Putamen (tissue), 1 donor: ENCODE measurements at regions not wholly inside any gene's neighbourhood (a gene's known extent, or its start where the extent isn't known, plus 50 kb on each side); places are given as distances from the start of the nearest gene placed in this dataset.
"Not testable (repeated sequence)": the region's sequence is repeated elsewhere in the genome, so short reads cannot be mapped to it uniquely, and the experiment has no call there.

Experiments
- DNase-seq: peaks from one replicate; pipeline ENCODE4 v3.0.0-alpha.2; 2016; ENCODE audit warnings: low spot score

DNA sequence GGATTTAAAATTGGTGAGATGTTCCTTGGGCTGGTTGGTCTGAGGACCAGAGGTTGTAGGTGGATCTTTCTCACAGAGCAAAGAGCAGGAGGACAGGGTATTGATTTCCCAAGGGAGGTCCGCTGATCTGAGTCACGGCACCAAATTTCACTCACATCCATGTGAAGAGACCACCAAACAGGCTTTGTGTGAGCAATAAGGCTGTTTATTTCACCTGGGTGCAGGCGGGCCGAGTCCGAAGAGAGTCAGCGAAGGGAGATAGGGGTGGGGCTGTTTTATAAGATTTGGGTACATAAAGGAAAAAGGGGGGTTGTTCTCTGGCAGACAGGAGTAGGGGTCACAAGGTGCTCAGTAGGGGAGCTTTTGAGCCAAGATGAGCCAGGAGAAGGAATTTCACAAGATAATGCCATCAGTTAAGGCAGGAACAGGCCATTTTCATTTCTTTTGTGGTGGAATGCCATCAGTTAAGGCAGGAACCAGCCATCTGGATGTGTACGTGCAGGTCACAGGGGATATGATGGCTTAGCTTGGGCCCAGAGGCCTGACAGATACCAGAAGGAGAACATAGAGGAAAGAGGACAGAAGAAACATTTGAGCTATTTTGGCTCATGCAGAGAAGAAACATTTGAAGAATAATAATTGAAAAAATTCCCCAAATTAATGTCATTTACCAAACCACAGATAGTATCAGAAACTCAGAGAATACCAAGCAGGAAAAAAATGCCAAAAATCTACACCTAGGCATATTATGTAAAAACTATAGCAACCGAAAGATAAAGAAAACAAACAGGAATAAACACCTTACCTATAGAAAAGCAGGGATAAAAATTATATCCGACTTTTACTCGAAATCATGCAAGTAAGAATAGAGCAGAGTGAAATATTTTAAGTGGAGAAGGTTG is 585.2 kb upstream of the MDGA2 start:
- DNase-seq = not testable (repeated sequence)

DNA sequence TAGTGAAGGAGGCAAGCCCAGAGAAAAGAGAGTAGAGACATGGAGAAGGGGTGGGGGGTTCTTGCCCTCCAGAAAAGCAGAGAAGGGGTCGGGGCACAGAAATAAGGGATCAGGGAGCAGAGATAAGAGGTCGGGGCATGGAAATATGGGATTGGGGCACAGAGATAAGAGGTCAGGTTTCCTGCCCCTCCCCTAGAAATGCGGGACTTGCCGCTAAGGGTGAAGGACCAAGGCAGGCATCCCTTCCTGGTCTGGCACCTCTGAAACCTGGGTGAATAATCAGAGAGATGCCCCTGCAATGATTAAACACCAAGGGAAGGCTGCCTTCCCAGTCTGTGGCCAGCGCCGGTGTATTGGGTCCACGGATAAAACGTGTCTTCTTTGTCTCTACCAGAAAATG is 584.5 kb upstream of the MDGA2 start:
- not testable (repeated sequence) for DNase-seq

DNA sequence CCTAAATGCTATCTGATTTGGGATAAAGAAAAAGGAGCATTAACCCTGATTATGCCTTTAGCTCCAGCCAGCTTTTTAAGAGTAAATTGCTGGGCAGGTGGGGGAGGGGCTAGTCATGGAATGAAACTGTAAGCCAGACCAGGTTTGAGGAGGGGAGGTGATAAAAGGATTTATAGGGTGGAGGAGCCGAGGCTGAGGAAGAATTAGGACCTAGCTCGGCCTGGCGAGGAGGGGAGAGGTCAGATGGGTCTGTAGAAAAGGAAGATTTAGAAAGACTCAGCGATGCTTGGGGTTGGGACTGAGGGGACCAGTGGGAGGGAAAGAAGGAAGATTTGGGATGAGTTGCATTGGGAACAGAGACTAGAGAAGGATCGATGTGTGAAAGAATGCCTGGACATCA is 583.8 kb upstream of the MDGA2 start:
- DNase-seq = not testable (repeated sequence)

DNA sequence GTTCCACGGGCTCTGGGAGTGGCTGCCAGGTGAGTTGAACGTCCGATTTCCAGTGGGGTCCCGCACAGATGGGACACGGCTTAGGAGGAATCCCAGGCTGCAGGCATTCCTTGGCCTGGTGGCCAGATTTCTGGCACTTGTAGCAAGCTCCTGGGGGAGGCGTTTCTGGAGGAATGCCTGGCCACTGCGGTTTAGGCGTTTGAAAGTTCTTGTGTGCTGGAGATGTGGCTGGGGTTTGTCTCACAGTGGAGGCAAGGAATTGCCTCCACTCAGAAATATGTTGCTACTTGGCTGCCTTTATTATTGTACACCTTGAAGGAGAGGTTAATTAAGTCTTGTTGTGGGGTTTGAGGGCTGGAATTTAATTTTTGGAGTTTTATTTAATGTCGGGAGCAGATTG is 583.3 kb upstream of the MDGA2 start:
- not testable (repeated sequence) for DNase-seq

DNA sequence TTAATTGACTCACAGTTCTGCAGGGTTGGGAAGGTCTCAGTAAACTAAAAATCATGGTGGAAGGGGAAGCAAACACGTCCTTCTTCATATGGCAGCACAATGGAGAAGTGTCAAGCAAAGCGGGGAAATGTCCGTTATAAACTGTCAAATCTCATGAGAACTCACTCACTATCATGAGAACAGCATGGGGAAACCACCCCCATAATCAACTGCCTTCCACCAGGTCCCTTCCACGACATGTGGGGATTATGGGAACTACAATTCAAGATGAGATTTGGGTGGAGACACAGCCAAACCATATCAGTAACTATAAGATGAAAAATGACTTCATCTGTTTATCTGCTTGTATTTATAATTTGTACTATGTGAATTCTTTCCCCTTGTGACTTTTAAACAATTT is 577.6 kb upstream of the MDGA2 start:
- no peak for DNase-seq

DNA sequence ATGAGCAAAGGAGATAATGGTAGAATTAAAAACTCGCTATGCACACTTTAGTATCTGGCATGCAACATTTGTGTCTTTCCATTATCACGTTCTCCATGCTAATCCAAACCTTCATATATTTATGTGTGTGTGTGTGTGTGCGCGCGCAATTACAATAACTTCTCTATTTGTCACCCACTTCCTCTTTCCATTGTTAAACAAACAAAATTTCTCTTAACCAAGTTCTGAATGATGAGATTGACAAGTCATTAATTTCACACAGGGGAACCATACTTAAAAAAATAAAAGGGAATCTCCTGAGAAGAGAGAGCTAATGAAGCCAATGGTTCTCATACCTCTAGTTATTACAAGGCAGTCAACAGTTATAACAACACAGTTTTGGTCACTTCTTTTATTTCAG is 575.9 kb upstream of the MDGA2 start:
- DNase-seq = no peak

DNA sequence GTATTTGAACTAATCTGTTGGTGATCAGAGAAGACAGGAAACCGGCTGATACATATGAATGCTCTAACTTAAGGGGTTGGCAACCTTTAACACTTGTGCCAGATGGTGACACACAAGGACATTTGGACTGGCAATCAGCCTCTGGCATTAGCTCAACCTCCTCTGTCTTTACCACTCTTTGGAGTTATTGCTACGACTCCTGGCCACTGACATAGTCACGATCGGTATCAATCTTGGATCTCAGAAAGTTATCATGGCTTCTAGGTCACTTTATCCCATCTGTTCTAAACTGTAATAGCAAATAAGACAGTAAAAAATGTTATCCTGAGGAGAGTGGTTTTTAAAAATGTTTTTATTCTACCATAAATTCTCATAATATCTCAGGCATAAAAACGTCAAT is 575.2 kb upstream of the MDGA2 start:
- no peak for DNase-seq

DNA sequence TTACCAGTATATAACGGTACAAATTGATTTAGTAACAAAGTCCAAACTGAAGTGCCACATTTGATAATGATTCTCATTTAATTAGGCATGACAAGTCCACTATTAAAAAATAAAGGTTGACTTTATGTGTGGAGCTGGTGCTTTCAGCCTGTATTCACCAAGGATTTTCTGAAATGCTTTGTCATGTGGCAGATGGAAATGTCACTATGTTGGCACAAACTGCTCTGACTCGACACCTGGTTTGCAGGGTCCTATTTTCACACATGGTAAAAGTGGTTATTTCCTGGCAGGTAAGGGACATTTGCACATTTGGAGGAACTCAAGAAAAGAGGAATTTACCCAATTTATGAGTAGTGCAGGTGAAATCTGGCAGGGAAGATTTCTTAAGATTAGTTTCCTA is 572.6 kb upstream of the MDGA2 start:
- no peak for DNase-seq

DNA sequence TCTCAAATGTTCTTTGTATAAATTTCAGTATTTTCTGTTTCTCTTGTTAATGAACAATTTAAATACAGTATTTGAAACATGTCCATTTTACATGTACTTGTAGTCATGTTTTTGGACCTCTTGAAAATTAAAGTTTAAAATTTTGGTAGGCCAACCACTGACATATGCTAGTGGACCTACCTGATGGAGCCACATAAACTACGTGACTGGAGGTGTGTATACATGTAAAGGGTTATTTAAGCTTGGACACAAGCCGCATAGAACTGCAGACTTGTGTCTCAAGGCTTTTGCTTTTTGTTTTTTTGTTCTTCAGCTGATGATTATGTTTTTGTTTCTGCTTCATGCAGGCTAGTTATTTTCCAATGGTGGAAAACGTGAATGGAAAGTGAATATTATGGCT is 568.5 kb upstream of the MDGA2 start:
- DNase-seq = no peak

DNA sequence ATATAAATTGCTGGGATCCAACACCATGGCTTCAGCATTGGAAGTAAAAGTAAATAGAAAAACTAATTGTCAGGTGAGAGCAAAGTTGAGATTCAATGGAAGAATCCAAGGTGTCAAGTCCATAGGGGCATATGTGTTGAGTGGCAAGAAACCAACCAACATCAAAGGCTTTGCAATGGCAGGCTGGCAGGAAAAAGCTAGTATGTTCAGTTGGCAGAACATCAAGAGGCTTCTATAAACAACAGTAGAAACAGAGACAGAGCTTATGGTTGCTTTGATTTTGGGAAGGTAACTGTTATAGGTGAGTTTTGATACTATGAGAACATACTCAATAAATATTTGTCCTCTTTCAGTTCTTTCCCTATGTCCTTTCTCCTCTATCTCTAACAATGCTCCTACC is 553.7 kb upstream of the MDGA2 start:
- DNase-seq = no peak

DNA sequence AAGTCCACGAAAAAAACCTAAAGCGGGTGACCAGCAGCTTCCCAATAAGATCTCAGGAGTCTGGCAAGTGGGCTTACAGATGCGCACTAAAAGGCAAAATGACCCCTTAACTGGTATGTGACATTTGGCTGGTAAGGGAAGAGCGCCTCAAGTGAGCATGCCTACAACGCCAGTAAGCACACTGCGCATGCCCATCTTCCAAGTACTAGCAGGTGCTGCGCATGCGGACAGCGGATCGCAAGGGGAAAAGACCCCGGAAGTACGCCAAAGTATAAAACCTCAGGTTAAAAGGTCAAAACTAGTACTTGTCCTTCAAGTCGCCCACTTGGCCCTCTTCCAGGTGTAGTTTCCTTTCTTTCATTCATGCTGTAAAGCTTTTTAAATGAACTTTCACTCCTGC is 518.5 kb upstream of the MDGA2 start:
- DNase-seq = no peak

DNA sequence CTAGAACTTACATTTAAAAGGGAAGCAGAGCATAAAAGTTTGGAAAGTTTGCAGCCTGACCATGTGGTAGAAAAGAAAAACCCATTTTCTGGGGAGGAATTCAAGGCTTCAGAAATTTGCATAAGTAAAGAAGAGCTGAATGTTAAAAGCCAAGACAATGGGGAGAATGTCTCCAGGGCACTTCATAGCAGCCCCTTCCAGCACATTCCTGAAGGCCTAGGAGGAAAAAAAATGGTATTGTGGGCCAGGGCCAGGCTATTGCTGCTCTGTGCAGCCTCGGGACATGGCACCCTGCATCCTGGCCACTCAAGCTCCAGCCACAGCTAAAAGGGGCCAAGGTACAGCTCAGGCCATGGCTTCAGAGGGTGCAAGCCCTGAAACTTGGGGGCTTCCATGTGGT is 474.2 kb upstream of the MDGA2 start:
- not testable (repeated sequence) for DNase-seq

DNA sequence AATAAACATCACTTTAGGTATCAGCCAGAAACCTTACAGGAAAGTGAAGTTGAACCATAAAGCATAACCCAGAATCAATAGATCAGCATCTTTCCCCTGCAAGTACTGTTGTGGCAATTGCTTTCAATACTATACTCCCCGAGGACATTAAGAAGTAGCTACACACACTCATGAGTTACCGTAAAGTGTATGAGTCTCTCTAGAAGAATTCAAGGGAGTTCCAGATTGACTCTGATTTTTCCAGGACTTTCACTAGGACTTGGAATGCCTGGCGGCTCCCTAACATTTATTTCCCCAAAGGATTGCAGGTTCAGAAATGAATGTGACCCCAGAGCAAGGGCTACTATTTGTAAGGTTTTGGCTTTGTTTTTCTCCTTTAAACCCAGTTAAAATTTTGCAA is 465.4 kb upstream of the MDGA2 start:
- no peak for DNase-seq

DNA sequence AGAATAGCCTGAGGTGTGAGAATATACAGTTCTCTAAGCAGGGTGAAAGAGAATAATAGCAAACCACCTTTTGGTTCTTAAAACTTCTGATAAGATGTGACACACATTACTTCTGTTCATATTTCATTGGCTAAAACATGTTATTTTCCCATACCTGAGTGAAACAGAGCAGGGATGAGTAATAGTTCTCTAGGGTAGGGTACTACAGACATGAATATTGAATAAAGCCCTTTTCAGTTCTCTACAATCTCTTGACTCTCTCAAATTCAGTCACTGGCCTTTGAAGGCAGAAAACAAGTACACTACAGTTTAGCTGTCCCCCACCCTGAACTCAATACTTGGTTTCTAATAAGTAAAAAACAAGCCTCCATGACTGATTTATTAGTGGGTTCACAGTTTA is 454.1 kb upstream of the MDGA2 start:
- DNase-seq = no peak

DNA sequence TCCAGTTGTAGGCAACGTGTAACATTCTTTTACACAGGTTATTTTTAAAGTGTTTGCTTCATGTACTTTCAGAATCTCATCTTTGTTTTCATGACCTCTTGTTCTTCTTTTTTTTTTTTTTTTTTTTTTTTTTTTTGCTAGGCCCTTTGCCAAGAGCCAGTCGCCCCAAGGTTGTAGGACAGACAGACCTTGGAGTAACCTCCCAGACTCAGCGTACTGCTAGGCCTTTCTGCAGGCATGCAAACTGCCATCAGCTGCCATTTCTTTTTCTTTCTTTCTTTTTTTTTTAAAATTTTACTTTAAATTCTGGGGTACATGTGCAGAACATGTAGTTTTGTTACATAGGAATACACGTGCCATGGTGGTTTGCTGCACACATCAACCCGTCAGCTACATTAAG is 452.3 kb upstream of the MDGA2 start:
- DNase-seq = no peak

DNA sequence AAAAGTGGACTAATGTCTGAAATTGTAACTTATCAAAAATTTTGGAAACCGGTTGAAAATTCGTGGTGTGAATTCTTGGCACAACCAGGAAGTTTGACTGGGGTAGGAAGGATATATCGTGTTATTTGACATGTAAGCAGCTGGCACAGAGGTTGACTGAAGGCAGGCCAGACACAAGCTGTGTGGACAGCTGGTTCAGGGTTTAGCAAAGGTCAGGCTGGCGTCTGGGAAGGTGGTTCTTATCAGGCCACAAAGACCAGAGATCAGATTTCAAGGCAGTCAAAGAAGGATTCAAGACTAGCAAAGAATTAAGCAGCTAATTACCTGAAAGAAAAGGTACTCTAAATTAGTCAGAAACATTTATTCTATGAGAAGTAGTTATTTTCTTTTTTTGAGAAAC is 450.2 kb upstream of the MDGA2 start:
- no peak for DNase-seq

DNA sequence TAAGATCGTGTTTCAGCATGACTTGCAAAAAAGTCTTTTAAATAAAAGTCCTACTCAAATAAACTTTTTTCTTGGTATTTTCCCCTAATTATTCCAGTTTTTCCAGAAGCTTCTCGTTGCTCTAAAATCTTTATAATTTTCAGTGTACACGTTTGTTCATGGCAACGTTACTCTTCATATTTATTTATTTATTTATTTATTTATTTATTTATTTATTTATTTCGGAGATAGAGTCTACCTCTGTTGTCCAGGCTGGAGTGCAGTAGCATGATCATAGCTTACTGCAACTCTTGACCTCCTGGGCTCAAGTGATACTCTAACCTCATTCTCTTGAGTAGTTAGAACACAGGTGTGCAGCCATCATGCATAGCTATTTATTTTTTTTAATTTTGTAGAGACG is 438.3 kb upstream of the MDGA2 start:
- no peak for DNase-seq

DNA sequence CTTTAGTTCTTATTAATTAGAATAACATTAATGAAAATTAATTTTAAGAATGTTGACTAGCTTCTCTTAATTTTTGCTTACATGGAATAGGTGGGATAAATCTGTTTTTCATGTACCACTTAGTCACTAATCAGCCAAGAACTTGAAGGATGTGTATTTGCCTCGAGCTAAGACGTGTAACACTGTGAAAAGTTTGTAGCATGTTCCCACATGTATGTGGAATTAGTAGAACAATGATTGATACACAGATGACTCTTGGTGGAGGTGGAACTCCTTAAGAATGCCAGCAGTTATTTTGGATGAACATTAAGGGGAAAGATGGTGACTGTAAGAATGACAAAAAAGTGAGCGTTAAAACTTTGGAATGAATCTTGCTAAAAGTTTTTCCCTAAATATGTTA is 435.7 kb upstream of the MDGA2 start:
- no peak for DNase-seq

DNA sequence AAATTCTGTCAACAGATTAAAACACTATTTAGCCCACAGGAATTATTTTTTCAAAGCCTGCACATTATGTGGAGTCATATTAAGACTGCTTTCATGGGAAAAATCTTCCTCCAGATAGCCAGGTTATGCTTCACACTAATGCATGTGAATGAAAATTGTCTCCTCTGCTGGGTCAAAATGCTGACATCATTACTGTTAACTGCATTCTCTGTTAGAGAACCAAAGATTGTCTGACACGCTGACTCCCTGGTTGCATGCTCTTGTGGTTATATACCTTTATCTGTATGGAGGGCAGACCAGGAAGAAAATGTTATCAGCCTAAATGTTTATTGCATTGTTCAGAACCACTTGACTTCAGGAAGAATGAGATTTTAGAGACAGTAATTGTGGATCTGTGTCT is 432.2 kb upstream of the MDGA2 start:
- DNase-seq = no peak

DNA sequence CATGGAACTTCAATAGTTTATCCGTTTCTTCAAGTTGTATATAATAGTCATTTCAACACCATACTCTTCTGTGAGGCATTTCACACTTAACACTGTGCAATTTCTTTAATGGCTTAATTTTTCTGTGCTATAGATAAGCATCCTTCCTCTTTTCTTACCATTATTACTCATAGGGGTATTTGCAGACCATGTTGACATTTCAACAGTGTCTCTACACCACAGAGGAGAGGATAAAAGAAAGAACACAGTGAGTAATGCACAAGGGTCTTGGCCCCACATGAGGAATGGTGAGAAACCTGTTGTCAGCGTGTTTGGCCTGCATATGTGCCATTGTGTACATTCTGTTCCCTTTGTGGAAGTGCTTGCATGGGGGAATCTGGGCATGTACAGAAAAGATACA is 421.5 kb upstream of the MDGA2 start:
- DNase-seq = no peak

DNA sequence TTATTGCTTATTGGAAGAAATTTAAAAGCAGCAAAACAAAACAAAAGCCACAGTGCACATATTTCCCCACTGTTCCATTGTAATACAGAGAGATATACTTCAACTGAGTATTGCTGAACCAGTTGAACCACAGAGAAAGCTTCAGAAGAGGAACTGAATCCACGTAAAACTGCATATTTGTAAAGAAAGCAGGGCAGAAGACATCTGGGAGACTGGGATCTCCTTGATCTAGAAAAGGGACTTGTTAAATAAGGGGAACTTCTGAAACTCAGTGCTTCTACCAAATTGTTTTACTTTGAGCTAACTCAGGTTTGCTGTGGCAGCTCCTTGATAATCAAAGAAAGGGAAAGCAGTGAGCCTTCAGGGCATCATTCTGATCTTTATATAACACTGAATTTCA is 411.1 kb upstream of the MDGA2 start:
- DNase-seq = no peak

DNA sequence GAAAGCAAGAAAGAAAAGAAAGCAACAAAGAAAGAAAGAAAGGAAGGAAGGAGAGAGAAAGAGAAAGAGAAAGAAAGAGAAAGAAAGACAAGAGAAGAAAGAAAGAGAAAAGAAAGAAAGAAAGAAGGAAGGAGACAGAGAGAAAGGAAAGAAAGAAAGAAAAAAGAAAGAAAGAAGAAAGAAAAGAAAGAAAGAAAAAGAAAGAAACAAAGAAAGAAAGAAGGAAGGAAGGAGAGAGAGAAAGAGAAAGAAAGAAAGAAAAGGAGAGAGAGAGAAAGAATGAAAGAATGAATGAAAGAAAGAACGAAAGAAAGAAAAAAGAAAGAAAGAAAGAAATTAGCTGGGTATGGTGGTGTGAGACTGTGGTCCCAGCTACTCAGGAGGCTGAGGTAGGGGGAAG is 400.1 kb upstream of the MDGA2 start:
- DNase-seq = no peak

DNA sequence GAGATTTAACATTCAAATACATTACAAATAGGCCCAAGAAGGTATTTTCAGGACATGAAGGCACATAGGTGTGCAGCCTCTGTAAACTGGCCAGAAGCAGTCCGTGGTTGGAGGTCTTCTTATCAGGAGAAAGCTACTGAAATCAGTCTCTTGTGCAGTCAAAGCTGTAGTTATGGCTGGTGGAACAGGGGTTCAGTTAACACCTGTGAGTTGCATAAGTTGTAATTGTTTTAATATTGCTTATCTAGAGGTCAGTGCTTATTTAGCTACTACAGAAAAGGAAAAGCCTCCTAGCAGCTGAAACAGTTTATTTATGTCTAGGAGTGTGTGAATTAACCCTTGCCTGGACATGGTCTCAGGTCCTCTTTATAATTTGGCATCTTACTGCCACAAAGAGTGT is 377.6 kb upstream of the MDGA2 start:
- no peak for DNase-seq

DNA sequence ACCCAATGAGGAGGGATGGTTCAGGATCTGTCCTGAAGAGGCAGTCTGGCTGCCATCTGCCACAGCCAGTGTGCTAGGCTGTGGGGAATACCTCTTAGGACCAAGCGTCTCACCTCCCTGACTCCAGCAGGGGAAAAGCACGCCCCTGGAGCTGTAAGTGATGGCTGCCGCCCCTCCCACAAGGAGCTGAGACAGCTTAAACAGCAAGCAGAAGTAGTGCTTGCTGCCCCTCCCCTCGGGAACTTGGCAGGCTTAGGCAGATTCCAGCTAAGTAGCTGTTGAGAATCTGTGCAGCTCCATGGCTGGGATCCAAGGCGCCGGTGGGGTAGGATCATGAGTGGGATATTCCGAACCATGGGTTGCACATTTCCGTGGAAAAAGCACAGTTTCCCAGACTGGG is 360.4 kb upstream of the MDGA2 start:
- DNase-seq = no peak
